Thyroid gland (tissue), 4 donors: ENCODE measurements at regions not wholly inside any gene's neighbourhood (a gene's known extent, or its start where the extent isn't known, plus 50 kb on each side); places are given as distances from the start of the nearest gene placed in this dataset.
A peak's percentile ranks its signal among the peaks of the same experiment; 100 is the strongest.

Experiments used
- DNase-seq, 2 donors: peaks; one replicate each; pipeline ENCODE4 v3.0.0-alpha.2; 2019
- H3K27ac ChIP-seq, 3 donors: fragments of 200-600 bp; sonication (generic); 1 replicate in 2 of 3; 2 replicates in 1 of 3; pipeline ENCODE4 v1.5.1; 2016 to 2019; ENCODE audit warnings: mild to moderate bottlenecking in 1 of 3, moderate library complexity in 1 of 3
- H3K27me3 ChIP-seq: fragments of 200-600 bp; sonication (generic); one replicate; pipeline ENCODE4 v1.5.1; 2019
- H3K36me3 ChIP-seq, 2 donors: fragments of 200-600 bp; sonication (generic); one replicate each; pipeline ENCODE4 v1.5.1; 2016 to 2019
- H3K4me1 ChIP-seq, 2 donors: fragments of 200-600 bp; sonication (generic); one replicate each; pipeline ENCODE4 v1.5.1; 2017 to 2019
- H3K4me3 ChIP-seq, 3 donors: fragments of 200-600 bp; sonication (generic); replicated peaks in 1 of 3; 1 replicate in 2 of 3; 2 replicates in 1 of 3; pipeline ENCODE4 v1.5.1; 2016; ENCODE audit warnings: mild to moderate bottlenecking in 1 of 3
- H3K9me3 ChIP-seq: fragments of 200-600 bp; sonication (generic); one replicate; pipeline ENCODE4 v1.5.1; 2017
- CTCF ChIP-seq, 6 experiments: fragments of 200-600 bp in 3 of 6; fragments of 450-650 bp in 3 of 6; sonication (generic) in 3 of 6; IDR thresholded peaks; one replicate each; pipeline ENCODE4 v1.5.1; 2016 to 2019; ENCODE audit warnings: antibody characterized with exemption in 6 of 6, mild to moderate bottlenecking in 2 of 6, inconsistent platforms in 1 of 6, moderate library complexity in 1 of 6
- POLR2A ChIP-seq, 2 donors: fragments of 450-650 bp; IDR thresholded peaks; one replicate each; pipeline ENCODE4 v1.6.1; 2017; ENCODE audit warnings: antibody characterized with exemption in 2 of 2, mild to moderate bottlenecking in 2 of 2, moderate library complexity in 1 of 2
- WGBS, 2 donors: methylation state at CpG; one replicate each; pipeline ENCODE4 v1.1.5; 2017; 5-methylcytosine and 5-hydroxymethylcytosine counted together
- intact Hi-C: fragments of 100-400 bp; cut with DNase I; formaldehyde crosslinking; loops from one replicate; pipeline ENCODE4 v1.15.1; 2023

DNA sequence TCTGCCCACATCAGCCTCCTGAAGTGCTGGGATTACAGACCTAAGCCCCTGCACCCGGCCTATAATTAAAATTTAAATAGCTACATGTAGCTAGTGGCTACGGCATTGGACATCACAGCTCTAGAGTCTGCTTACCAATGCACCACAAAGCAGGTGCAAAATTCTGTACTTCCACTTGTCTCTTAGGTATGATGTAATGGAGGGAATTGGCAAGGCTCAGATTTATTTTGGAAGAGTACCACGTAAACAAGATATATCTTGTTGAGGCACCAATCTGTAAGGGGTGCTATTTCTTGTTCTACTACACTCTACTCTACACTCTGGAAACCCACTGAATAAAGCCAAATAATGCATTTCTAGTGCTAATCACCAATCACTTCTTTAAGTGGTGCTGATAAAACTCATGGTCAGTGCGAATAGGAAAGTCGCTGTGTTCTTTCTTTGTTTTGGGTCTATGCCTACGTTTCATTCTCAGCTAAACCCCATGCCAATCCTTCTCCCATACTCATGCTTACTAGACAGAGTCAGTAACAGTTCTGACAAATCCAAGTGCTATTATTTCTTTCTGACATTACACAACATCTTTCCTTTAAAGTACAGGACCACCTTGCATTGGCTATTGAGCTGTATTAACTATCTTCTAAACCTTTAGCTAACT is 92.3 kb downstream of the GC start:
- DNase-seq: no peak
- WGBS, 2 donors: 82 to 86% methylated on average over 6 of the region's 6 CpGs
- H3K9me3 ChIP-seq: no peaks in the 10 kb centered on the region
- no peaks in the 10 kb centered on the region for H3K27me3 ChIP-seq
- H3K4me1 ChIP-seq: peaks cover 3 to 6% of the 10 kb centered on the region in 2 donors
- no peak overlapping the region for H3K27ac ChIP-seq
- no peak overlapping the region for H3K4me3 ChIP-seq
- H3K36me3 ChIP-seq: no peaks in the 10 kb centered on the region
- TF ChIP-seq POLR2A (IDR thresholded peaks at IDR 0.05) (no peak), CTCF (IDR thresholded peaks at IDR 0.05) (no peak)
- intact Hi-C loops: no loop called here

GRCh38 chr4:71689822-71690221 is 94.1 kb downstream of the GC start:
- intact Hi-C loops: no loop called here
- 93 to 94% methylated on average over 4 of the region's 4 CpGs for WGBS, 2 donors
- H3K4me1 ChIP-seq: peaks cover 6 to 15% of the 10 kb centered on the region in 2 donors

GRCh38 chr4:71687056-71687455 is 96.8 kb downstream of the GC start:
- H3K27me3 ChIP-seq: no peaks in the 10 kb centered on the region
- intact Hi-C loops: no loop called here
- H3K4me1 ChIP-seq: peaks cover 6 to 15% of the 10 kb centered on the region in 2 donors
- H3K27ac ChIP-seq: peak overlapping the region in 1 of 3 donors; percentile 63
- H3K36me3 ChIP-seq: no peaks in the 10 kb centered on the region
- no peaks in the 10 kb centered on the region for H3K9me3 ChIP-seq
- DNase-seq: no peak
- TF ChIP-seq CTCF (IDR thresholded peaks at IDR 0.05) (no peak), POLR2A (IDR thresholded peaks at IDR 0.05) (no peak)
- no peak overlapping the region for H3K4me3 ChIP-seq

More at GRCh38 chr4:71689822-71690221, 94.1 kb downstream of the GC start:
- no peaks in the 10 kb centered on the region for H3K9me3 ChIP-seq
- H3K4me3 ChIP-seq: no peak overlapping the region
- TF ChIP-seq CTCF (IDR thresholded peaks at IDR 0.05) (no peak), POLR2A (IDR thresholded peaks at IDR 0.05) (no peak)
- DNase-seq: no peak
- no peak overlapping the region for H3K27ac ChIP-seq
- no peaks in the 10 kb centered on the region for H3K27me3 ChIP-seq
- no peaks in the 10 kb centered on the region for H3K36me3 ChIP-seq

GRCh38 chr4:71685975-71686374 is 97.9 kb downstream of the GC start:
- Histone ChIP-seq H3K4me3 (no peak overlapping the region), H3K9me3 (no peaks in the 10 kb centered on the region), H3K36me3 (no peaks in the 10 kb centered on the region), H3K27me3 (no peaks in the 10 kb centered on the region), H3K4me1 (peaks cover 6 to 15% of the 10 kb centered on the region in 2 donors), H3K27ac (peak overlapping the region; percentile 7 to 63 (median 26))
- intact Hi-C loops: no loop called here
- 23 to 27% methylated on average over 1 of the region's 1 CpG for WGBS, 2 donors
- peak in 1 of 2 donors; percentile 2 for DNase-seq
- no peak for TF ChIP-seq POLR2A (IDR thresholded peaks at IDR 0.05)
- TF ChIP-seq CTCF (IDR thresholded peaks at IDR 0.05): no peak

DNA sequence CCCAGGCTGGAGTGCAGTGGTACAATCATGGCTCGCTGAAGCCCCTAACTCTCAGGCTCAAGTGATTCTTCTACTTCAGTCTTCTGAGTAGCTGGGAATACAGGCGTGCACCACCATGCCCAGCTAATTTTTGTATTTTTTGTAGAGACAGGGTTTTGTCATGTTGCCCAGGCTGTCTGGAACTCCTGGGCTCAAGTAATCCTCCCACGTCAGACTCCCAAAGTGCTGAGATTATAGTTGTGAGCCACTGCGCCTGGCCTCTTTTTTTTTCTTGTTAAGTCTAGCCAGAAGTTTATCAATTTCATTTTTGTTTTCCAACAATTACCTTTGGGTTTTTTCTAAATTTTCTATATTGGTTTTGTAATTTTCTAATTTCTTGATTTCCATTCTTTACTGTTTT is 100.6 kb downstream of the GC start:
- Histone ChIP-seq H3K36me3 (no peaks in the 10 kb centered on the region), H3K4me1 (peaks cover 6 to 15% of the 10 kb centered on the region in 2 donors), H3K27ac (no peak overlapping the region), H3K27me3 (no peaks in the 10 kb centered on the region), H3K9me3 (no peaks in the 10 kb centered on the region), H3K4me3 (no peak overlapping the region)
- intact Hi-C loops: no loop called here
- no peak for DNase-seq
- TF ChIP-seq CTCF (IDR thresholded peaks at IDR 0.05) (no peak), POLR2A (IDR thresholded peaks at IDR 0.05) (no peak)
- 60 to 70% methylated on average over 4 of the region's 4 CpGs for WGBS, 2 donors
